B cell (primary cell): ENCODE measurements at regions not wholly inside any gene's neighbourhood (a gene's known extent, or its start where the extent isn't known, plus 50 kb on each side); places are given as distances from the start of the nearest gene placed in this dataset.

Experiments used
- CTCF ChIP-seq: fragments of 200-600 bp; IDR thresholded peaks from one replicate; pipeline ENCODE4 v1.8.0; 2022; ENCODE audit warnings: antibody characterized with exemption, mild to moderate bottlenecking
- EZH2 ChIP-seq: IDR thresholded peaks from 2 replicates; pipeline ENCODE4 v1.6.1; 2012; ENCODE audit warnings: borderline replicate concordance, low read depth, mild to moderate bottlenecking, moderate library complexity, low read length; ENCODE audit not compliant: insufficient read depth, poor library complexity, severe bottlenecking

- TF ChIP-seq CTCF (no peak), EZH2 (no peak)
Measured at GRCh38 chr4:164337219-164337944, 416.5 kb upstream of the SMIM31 start.
